HG03354 (cell line): ENCODE measurements at regions not wholly inside any gene's neighbourhood (a gene's known extent, or its start where the extent isn't known, plus 50 kb on each side); places are given as distances from the start of the nearest gene placed in this dataset.

Source experiments
- ATAC-seq: cut with Tn5 transposase; IDR thresholded peaks from one replicate; pipeline ENCODE4 v1.9.1; 2021; ENCODE audit warnings: mild to moderate bottlenecking; ENCODE audit not compliant: unreplicated experiment, poor library complexity, severe bottlenecking

GRCh38 chr2:144849612-144850011 is 329.7 kb upstream of the ZEB2 start:
- ATAC-seq: no peak

- no peak for ATAC-seq
Measured at GRCh38 chr2:144848423-144848822, 328.5 kb upstream of the ZEB2 start.

GRCh38 chr2:144847347-144848080 is 327.6 kb upstream of the ZEB2 start:
- no peak for ATAC-seq

GRCh38 chr2:144836635-144837350 is 316.9 kb upstream of the ZEB2 start:
- no peak for ATAC-seq

- no peak for ATAC-seq
Measured at GRCh38 chr2:144835634-144836350, 315.9 kb upstream of the ZEB2 start.

- no peak for ATAC-seq
Measured at GRCh38 chr2:144834998-144835633, 315.2 kb upstream of the ZEB2 start.

GRCh38 chr2:144834363-144834762 is 314.4 kb upstream of the ZEB2 start:
- no peak for ATAC-seq

- no peak for ATAC-seq
Measured at GRCh38 chr2:144833075-144833637, 313.2 kb upstream of the ZEB2 start.

- no peak for ATAC-seq
Measured at GRCh38 chr2:144832048-144832447, 312.1 kb upstream of the ZEB2 start.

- ATAC-seq: no peak
Measured at GRCh38 chr2:144830543-144830942, 310.6 kb upstream of the ZEB2 start.

GRCh38 chr2:144827404-144827803 is 307.5 kb upstream of the ZEB2 start:
- no peak for ATAC-seq

GRCh38 chr2:144826105-144826504 is 306.2 kb upstream of the ZEB2 start:
- ATAC-seq: no peak

- ATAC-seq: no peak
Measured at GRCh38 chr2:144825331-144826020, 305.6 kb upstream of the ZEB2 start.

- no peak for ATAC-seq
Measured at GRCh38 chr2:144824306-144825080, 304.6 kb upstream of the ZEB2 start.

GRCh38 chr2:144822966-144823365 is 303.0 kb upstream of the ZEB2 start:
- no peak for ATAC-seq

GRCh38 chr2:144812288-144812687 is 292.4 kb upstream of the ZEB2 start:
- ATAC-seq: no peak

GRCh38 chr2:144801766-144802165 is 281.8 kb upstream of the ZEB2 start:
- ATAC-seq: no peak

- no peak for ATAC-seq
Measured at GRCh38 chr2:144801325-144801724, 281.4 kb upstream of the ZEB2 start.

- ATAC-seq: no peak
Measured at GRCh38 chr2:144798989-144799388, 279.1 kb upstream of the ZEB2 start.
